Psoas muscle (tissue), 7 donors: ENCODE measurements at regions not wholly inside any gene's neighbourhood (a gene's known extent, or its start where the extent isn't known, plus 50 kb on each side); places are given as distances from the start of the nearest gene placed in this dataset.

Source experiments
- ATAC-seq, 4 donors: fragments of 200-7000 bp; cut with Tn5 transposase; one replicate each; pipeline ENCODE4 v1.9.1; 2020; ENCODE audit warnings: moderate library complexity in 3 of 4, mild to moderate bottlenecking in 2 of 4
- DNase-seq, 2 donors: peaks; one replicate each; pipeline ENCODE4 v3.0.0-alpha.2; 2020
- H3K27ac ChIP-seq: fragments of 200-600 bp; one replicate; pipeline ENCODE4 v1.8.0; 2022
- H3K27me3 ChIP-seq, 3 donors: fragments of 200-600 bp in 1 of 3; one replicate each; pipeline versions ENCODE4 v1.6.1 to v1.8.0; 2013 to 2022; ENCODE audit warnings: low read length in 2 of 3, mild to moderate bottlenecking in 2 of 3, moderate library complexity in 1 of 3; ENCODE audit not compliant: insufficient read depth in 3 of 3
- H3K36me3 ChIP-seq, 2 donors: fragments of 200-600 bp in 1 of 2; one replicate each; pipeline versions ENCODE4 v1.6.1 to v1.8.0; 2013 to 2022; ENCODE audit warnings: low read depth in 1 of 2, mild to moderate bottlenecking in 1 of 2, moderate library complexity in 1 of 2; ENCODE audit not compliant: insufficient read depth in 1 of 2
- H3K4me1 ChIP-seq: fragments of 200-600 bp; one replicate; pipeline ENCODE4 v1.8.0; 2022
- H3K4me3 ChIP-seq: fragments of 200-600 bp; one replicate; pipeline ENCODE4 v1.8.0; 2022; ENCODE audit warnings: mild to moderate bottlenecking
- H3K9me3 ChIP-seq: fragments of 200-600 bp; one replicate; pipeline ENCODE4 v1.8.0; 2022
- CTCF ChIP-seq: fragments of 200-600 bp; IDR thresholded peaks from one replicate; pipeline ENCODE4 v1.8.0; 2022; ENCODE audit warnings: antibody characterized with exemption
- WGBS, 3 donors: extraction: QIAGEN DNeasy Blood & Tissue Kit; methylation state at CpG; one replicate each; pipeline versions ENCODE4 v1.1.6 to v1.1.7; 2013; 5-methylcytosine and 5-hydroxymethylcytosine counted together
- intact Hi-C, 2 donors: fragments of 100-400 bp; cut with DNase I; formaldehyde crosslinking; loops; one replicate each; pipeline versions ENCODE4 v1.11.0 to v1.14.2; 2022
- donor health status: healthy with polysubstance abuse.
- donor health status: DM: no; HTN: no; CAD: no; lungs with moderate emphysema.
- donor health status: Bipolar disorder and iron deficiency.
- donor health status: healthy.
- donor health status: DM: yes; HTN: yes; CAD: no.
- donor health status: DM: no; HTN: no; CAD: no.
- donor health status: DM: yes; HTN: yes; CAD: no.

- no peaks in the 10 kb centered on the region for H3K36me3 ChIP-seq
- 45 to 53% (median 52%) methylated on average over 5 of the region's 5 CpGs for WGBS, 3 donors
- ATAC-seq (no peak), DNase-seq (no peak)
- no peak overlapping the region for H3K4me3 ChIP-seq
- no peak overlapping the region for H3K27ac ChIP-seq
- intact Hi-C loops, result no loop called here
- H3K27me3 ChIP-seq, result no peaks in the 10 kb centered on the region
- no peak for TF ChIP-seq CTCF
- H3K4me1 ChIP-seq, result no peaks in the 10 kb centered on the region
- H3K9me3 ChIP-seq, result no peaks in the 10 kb centered on the region
Observed at GRCh38 chr10:108990441-108990840, 932.9 kb downstream of the XPNPEP1 start.

- no peaks in the 10 kb centered on the region for H3K9me3 ChIP-seq
- H3K4me3 ChIP-seq, result no peak overlapping the region
- no peaks in the 10 kb centered on the region for H3K4me1 ChIP-seq
- WGBS, 3 donors, result 47 to 69% (median 53%) methylated on average over 4 of the region's 4 CpGs
- no peaks in the 10 kb centered on the region for H3K36me3 ChIP-seq
- DNase-seq, result no peak
- H3K27ac ChIP-seq, result no peak overlapping the region
- no peaks in the 10 kb centered on the region for H3K27me3 ChIP-seq
- intact Hi-C loops, result no loop called here
- ATAC-seq, result no peak
- no peak for TF ChIP-seq CTCF
Observed at GRCh38 chr10:108989976-108990375, 933.3 kb downstream of the XPNPEP1 start.

- no peak for TF ChIP-seq CTCF
- ATAC-seq (no peak), DNase-seq (no peak)
- Histone ChIP-seq H3K27me3 (no peaks in the 10 kb centered on the region), H3K36me3 (no peaks in the 10 kb centered on the region), H3K9me3 (no peaks in the 10 kb centered on the region), H3K4me1 (no peaks in the 10 kb centered on the region), H3K27ac (no peak overlapping the region), H3K4me3 (no peak overlapping the region)
- intact Hi-C loops, result no loop called here
- 38 to 41% (median 40%) methylated on average over 2 of the region's 2 CpGs for WGBS, 3 donors
Observed at GRCh38 chr10:108982159-108982558, 941.2 kb downstream of the XPNPEP1 start.

GRCh38 chr10:108980869-108981268 is 942.4 kb downstream of the XPNPEP1 start:
- Histone ChIP-seq H3K4me1 (no peaks in the 10 kb centered on the region), H3K4me3 (no peak overlapping the region), H3K36me3 (no peaks in the 10 kb centered on the region), H3K27ac (no peak overlapping the region), H3K27me3 (no peaks in the 10 kb centered on the region), H3K9me3 (no peaks in the 10 kb centered on the region)
- TF ChIP-seq CTCF, result no peak
- ATAC-seq, result no peak
- intact Hi-C loops, result no loop called here
- no peak for DNase-seq

GRCh38 chr10:108975459-108976058 is 947.8 kb downstream of the XPNPEP1 start:
- Histone ChIP-seq H3K4me3 (no peak overlapping the region), H3K27me3 (no peaks in the 10 kb centered on the region), H3K27ac (no peak overlapping the region), H3K4me1 (no peaks in the 10 kb centered on the region), H3K36me3 (no peaks in the 10 kb centered on the region), H3K9me3 (no peaks in the 10 kb centered on the region)
- WGBS, 3 donors, result 49 to 51% (median 50%) methylated on average over 3 of the region's 3 CpGs
- ATAC-seq (no peak), DNase-seq (no peak)
- no peak for TF ChIP-seq CTCF
- intact Hi-C loops, result no loop called here
